ENCODE measurements at regions not wholly inside any gene's neighbourhood (a gene's known extent, or its start where the extent isn't known, plus 50 kb on each side); places are given as distances from the start of the nearest gene placed in this dataset.

- ChIA-PET POLR2A (no interaction called here), CTCF (no interaction called here)
- TF ChIP-seq, protein P1, sequence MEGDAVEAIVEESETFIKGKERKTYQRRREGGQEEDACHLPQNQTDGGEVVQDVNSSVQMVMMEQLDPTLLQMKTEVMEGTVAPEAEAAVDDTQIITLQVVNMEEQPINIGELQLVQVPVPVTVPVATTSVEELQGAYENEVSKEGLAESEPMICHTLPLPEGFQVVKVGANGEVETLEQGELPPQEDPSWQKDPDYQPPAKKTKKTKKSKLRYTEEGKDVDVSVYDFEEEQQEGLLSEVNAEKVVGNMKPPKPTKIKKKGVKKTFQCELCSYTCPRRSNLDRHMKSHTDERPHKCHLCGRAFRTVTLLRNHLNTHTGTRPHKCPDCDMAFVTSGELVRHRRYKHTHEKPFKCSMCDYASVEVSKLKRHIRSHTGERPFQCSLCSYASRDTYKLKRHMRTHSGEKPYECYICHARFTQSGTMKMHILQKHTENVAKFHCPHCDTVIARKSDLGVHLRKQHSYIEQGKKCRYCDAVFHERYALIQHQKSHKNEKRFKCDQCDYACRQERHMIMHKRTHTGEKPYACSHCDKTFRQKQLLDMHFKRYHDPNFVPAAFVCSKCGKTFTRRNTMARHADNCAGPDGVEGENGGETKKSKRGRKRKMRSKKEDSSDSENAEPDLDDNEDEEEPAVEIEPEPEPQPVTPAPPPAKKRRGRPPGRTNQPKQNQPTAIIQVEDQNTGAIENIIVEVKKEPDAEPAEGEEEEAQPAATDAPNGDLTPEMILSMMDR (IDR thresholded peaks at IDR 0.05; ENCODE audit: low read depth, low read length), result no peak
- Histone ChIP-seq H3K27me3 (ENCODE audit: control insufficient read depth, insufficient read depth, low read length) (no peaks in the 10 kb centered on the region), H3K9me3 (ENCODE audit: control insufficient read depth, insufficient read depth, low read length) (no peaks in the 10 kb centered on the region; the same call in 1 of the 2 replicates), H3K4me3 (ENCODE audit: low read depth, low read length) (no peak overlapping the region), H3K27ac (ENCODE audit: low read depth, low read length) (no peak overlapping the region)
- no peak for DNase-seq (ENCODE audit: low read depth, low spot score)
These were observed 199.1 kb downstream of the MTRR start for GRCh38 chr5:8068078-8068477.

DNA sequence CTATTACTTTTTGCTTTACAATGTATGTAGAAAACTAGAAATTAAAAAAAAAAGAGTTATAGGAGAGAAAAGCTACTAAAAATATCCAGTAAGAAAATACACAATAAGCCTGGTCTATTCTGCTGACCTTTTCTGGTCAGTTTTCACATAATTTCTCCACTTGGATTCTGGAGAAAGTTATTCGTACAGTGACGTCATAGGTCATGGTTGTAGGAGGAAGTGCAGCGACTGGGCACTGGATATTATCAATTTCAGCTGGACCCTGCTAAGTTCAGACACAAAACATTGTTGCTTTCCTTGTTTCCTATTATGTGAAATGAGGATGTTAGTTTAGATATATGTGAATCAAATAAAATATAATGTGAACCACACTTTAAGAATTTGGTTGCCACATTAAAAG lies 201.2 kb downstream of the MTRR start:
- TF ChIP-seq, protein P1 (IDR thresholded peaks at IDR 0.05; ENCODE audit: low read depth, low read length), result no peak
- no peaks in the 10 kb centered on the region for H3K27me3 ChIP-seq (ENCODE audit: control insufficient read depth, insufficient read depth, low read length)

GRCh38 chr5:8079056-8079455 lies 210.1 kb downstream of the MTRR start:
- CTCF ChIA-PET, result no interaction called here

More for the DNA sequence above, 201.2 kb downstream of the MTRR start:
- POLR2A ChIA-PET, result no interaction called here
- H3K9me3 ChIP-seq (ENCODE audit: control insufficient read depth, insufficient read depth, low read length), result no peaks in the 10 kb centered on the region; the same call in 1 of the 2 replicates
- H3K27ac ChIP-seq (ENCODE audit: low read depth, low read length), result no peak overlapping the region
- CTCF ChIA-PET, result no interaction called here
- no peak overlapping the region for H3K4me3 ChIP-seq (ENCODE audit: low read depth, low read length)
- DNase-seq (ENCODE audit: low read depth, low spot score), result no peak

DNA sequence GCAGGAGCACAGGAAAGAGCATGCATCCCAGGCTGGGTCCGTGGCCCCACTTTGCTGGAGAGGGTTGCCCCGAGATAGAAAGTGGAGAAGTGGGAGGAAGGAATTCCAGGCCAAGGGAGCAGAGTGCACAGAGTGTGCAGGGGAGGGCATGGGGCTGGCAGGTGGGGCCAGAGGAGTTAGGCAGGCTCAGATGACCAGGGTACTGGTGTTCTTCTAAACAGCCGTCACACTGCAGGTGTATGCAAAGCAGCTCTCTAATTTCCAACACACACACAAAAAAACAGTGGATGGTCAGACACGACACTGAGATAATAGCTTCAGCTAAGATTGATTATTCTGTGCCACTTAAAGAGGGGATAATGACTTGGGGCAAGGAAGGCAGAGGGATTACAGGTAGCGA lies 212.2 kb downstream of the MTRR start:
- no peak overlapping the region for H3K27ac ChIP-seq (ENCODE audit: low read depth, low read length)
- no peaks in the 10 kb centered on the region; the same call in 1 of the 2 replicates for H3K9me3 ChIP-seq (ENCODE audit: control insufficient read depth, insufficient read depth, low read length)
- no peak for DNase-seq (ENCODE audit: low read depth, low spot score)
- TF ChIP-seq, protein P1 (IDR thresholded peaks at IDR 0.05; ENCODE audit: low read depth, low read length), result no peak
- no peak overlapping the region for H3K4me3 ChIP-seq (ENCODE audit: low read depth, low read length)
- no peaks in the 10 kb centered on the region for H3K27me3 ChIP-seq (ENCODE audit: control insufficient read depth, insufficient read depth, low read length)
- CTCF ChIA-PET, result no interaction called here
- POLR2A ChIA-PET, result no interaction called here

More at GRCh38 chr5:8079056-8079455, 210.1 kb downstream of the MTRR start:
- Histone ChIP-seq H3K9me3 (ENCODE audit: control insufficient read depth, insufficient read depth, low read length) (no peaks in the 10 kb centered on the region; the same call in 1 of the 2 replicates), H3K4me3 (ENCODE audit: low read depth, low read length) (no peak overlapping the region), H3K27ac (ENCODE audit: low read depth, low read length) (no peak overlapping the region), H3K27me3 (ENCODE audit: control insufficient read depth, insufficient read depth, low read length) (no peaks in the 10 kb centered on the region)
- DNase-seq (ENCODE audit: low read depth, low spot score), result no peak
- POLR2A ChIA-PET, result no interaction called here
- TF ChIP-seq, protein P1 (IDR thresholded peaks at IDR 0.05; ENCODE audit: low read depth, low read length), result no peak

- no peak overlapping the region for H3K4me3 ChIP-seq (ENCODE audit: low read depth, low read length)
- POLR2A ChIA-PET, result no interaction called here
- CTCF ChIA-PET, result no interaction called here
These were observed 224.7 kb downstream of the MTRR start for GRCh38 chr5:8093669-8094068.

More at GRCh38 chr5:8093669-8094068, 224.7 kb downstream of the MTRR start:
- H3K9me3 ChIP-seq (ENCODE audit: control insufficient read depth, insufficient read depth, low read length), result no peaks in the 10 kb centered on the region
- H3K27me3 ChIP-seq (ENCODE audit: control insufficient read depth, insufficient read depth, low read length), result no peaks in the 10 kb centered on the region
- DNase-seq (ENCODE audit: low read depth, low spot score), result no peak
- TF ChIP-seq, protein P1 (IDR thresholded peaks at IDR 0.05; ENCODE audit: low read depth, low read length), result no peak
- no peak overlapping the region for H3K27ac ChIP-seq (ENCODE audit: low read depth, low read length)

Measured in AG04450 (cell line).